DMS79 treated with DMSO at 0.1 percent for 48 hours (cell line): ENCODE measurements at regions not wholly inside any gene's neighbourhood (a gene's known extent, or its start where the extent isn't known, plus 50 kb on each side); places are given as distances from the start of the nearest gene placed in this dataset.
"Not testable (repeated sequence)": the region's sequence is repeated elsewhere in the genome, so short reads cannot be mapped to it uniquely, and the experiment has no call there.

Source experiments
- DNase-seq: peaks from one replicate; lab custom pipeline; 2025; lab: John Stamatoyannopoulos, UW

DNA sequence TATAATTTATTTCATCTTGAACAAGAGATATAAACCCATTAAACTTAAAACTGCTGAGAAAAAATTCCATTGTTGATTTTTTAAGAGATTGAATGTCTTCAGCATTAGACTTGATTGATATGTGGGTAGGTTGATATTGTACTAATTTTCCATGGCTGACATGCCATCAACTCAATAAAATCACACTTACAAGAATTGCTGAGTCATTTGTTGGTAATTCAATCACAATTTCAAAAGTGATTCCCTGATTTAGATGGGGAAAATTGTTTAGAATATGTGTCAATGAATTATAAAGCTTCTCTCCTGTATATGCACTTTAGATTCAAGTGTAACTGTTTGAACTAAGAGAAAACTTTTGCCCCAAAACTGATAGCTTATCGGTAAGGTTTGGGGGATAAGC lies 223.5 kb upstream of the NCAM2 start:
- no peak for DNase-seq

DNA sequence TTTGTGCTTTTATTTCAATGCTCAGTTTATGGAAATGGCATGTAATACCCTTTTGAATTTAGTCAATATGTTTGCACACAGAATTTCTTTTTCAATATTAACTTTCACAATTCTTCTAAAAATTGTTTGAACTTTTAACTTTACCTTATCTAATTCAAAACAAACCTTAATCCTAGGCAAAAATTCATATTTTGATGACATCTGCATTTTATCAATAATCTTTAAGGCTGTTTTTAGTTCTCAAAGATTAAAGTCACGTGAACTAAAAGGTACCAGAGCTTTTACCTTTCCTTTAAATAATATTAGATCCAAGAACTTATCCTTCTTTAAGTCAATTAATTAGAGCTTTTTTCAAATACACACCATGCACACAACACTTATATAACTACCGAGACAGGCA lies 218.9 kb upstream of the NCAM2 start:
- DNase-seq = no peak

- no peak for DNase-seq
Measured at GRCh38 chr21:20783611-20784010, 214.6 kb upstream of the NCAM2 start.

DNA sequence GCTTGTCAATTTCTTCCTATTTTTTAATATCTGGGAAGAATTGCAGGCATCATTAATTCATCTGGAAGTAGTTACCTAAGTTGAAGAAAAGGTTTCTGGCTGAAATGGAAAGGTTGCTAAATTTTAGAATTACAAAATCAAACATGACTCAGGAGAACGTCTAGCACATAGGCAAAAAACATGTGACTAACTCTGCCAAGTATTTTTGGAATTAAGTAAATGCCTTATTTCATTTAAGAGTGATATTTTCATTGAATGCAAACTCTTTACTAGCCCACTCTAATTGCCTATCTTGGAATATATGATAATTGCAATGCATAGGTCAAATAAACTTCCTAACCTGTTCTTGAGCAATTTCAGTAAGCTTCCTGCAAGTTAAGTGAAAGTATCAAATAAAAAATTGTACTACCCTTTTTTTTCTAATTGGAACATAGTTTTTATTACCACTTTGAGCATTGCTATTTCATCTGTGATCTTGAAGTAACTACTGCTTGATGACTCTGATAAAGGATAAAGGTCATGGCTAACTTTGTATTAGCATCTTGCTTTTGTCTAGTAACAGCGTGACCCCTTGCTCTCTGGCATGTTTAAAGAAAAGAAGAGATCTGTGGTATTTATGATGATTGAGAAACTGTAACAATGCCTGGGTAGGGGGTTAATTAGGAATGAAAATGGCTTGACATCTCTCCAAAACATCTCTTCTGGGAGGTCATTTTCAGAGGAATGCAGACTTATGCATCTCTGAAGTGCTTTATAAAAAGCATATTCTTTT lies 208.3 kb upstream of the NCAM2 start:
- DNase-seq = no peak

- DNase-seq = no peak
Measured at GRCh38 chr21:20800106-20800505, 198.1 kb upstream of the NCAM2 start.

- no peak for DNase-seq
Measured at GRCh38 chr21:20802201-20802600, 196.0 kb upstream of the NCAM2 start.

- no peak for DNase-seq
Measured at GRCh38 chr21:20802631-20803260, 195.5 kb upstream of the NCAM2 start.

- DNase-seq = no peak
Measured at GRCh38 chr21:20811702-20812101, 186.5 kb upstream of the NCAM2 start.

GRCh38 chr21:20814090-20814489 lies 184.1 kb upstream of the NCAM2 start:
- no peak for DNase-seq

GRCh38 chr21:20822666-20823065 lies 175.5 kb upstream of the NCAM2 start:
- DNase-seq = no peak

DNA sequence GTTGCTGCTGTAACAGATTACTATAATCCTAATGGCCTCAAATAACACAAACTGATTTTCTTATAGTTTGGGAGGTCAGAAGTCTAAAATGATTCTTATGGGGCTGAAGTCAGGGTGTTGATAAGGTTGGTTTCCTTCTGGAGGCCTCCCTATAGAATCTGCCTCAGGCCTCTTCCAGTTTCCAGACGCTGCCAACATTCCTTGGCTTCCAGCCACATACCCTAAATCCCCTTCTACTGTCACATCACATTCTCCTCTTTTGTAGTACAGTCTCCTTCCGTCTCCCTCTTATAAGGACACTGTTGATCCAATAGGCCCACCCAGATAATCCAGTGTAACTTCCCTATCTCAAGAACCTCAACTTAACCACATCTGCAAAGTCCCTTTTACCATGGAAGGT lies 145.3 kb upstream of the NCAM2 start:
- DNase-seq = no peak

- no peak for DNase-seq
Measured at GRCh38 chr21:20856926-20857325, 141.3 kb upstream of the NCAM2 start.

GRCh38 chr21:20874202-20874601 lies 124.0 kb upstream of the NCAM2 start:
- no peak for DNase-seq

DNA sequence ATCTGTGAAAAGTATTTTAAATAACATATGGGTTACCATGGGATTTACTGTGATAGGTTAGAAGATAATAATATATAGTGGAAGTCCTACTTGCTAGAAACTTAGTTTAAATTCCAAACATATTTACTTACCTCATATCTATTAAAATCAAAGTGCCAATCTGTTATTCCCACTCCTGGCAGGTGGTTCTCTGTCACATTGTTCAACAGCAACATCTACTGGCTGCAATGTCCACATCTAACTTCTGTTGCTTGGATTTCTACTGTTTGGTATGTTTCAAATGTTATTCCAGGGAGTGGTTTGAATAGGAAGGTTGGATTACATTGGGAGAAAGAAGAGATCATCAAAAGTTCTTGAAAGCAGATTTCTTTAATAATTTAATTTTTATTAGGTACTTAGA lies 122.5 kb upstream of the NCAM2 start:
- no peak for DNase-seq

- no peak for DNase-seq
Measured at GRCh38 chr21:20877976-20878375, 120.2 kb upstream of the NCAM2 start.

GRCh38 chr21:20882462-20883407 lies 115.5 kb upstream of the NCAM2 start:
- DNase-seq = no peak

DNA sequence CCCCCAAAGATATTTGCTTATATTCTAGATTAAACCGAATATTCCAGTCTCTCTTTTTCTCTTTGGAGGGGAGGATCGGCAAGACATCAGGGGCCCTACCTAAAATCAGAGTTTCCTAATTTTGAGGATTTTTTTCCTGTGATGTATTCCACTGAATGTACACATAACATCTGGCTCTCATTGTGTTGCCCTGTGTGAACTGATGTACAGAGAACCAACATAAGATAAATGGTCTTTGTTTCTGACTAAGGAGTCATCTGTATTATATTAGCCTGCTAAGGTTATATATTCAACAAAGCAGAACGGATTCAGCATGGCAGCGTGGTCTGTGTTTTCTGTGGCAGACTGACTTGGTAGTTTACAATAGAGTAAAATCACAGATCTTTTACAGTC lies 114.8 kb upstream of the NCAM2 start:
- no peak for DNase-seq

GRCh38 chr21:20902511-20902910 lies 95.7 kb upstream of the NCAM2 start:
- DNase-seq = no peak

DNA sequence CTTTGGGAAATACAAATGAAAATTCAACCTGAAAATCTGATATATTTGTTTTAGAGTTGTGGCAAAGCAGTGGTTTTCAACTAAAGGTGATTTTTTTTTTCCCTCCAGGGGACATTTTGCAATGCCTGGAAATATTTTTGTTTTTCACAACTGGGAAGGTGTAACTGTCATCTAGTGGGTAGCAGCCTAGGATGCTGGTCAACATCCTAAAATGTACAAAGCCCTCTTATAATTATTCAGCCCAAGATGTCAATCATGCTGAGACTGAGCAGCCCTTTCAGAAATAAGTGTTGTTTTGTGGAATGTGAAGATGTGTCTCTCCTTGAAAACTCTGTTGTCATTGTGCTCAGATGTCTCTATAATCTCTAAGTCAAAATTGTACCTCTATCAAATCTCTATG lies 95.2 kb upstream of the NCAM2 start:
- DNase-seq = no peak

- not testable (repeated sequence) for DNase-seq
Measured at GRCh38 chr21:20927555-20927954, 70.7 kb upstream of the NCAM2 start.

DNA sequence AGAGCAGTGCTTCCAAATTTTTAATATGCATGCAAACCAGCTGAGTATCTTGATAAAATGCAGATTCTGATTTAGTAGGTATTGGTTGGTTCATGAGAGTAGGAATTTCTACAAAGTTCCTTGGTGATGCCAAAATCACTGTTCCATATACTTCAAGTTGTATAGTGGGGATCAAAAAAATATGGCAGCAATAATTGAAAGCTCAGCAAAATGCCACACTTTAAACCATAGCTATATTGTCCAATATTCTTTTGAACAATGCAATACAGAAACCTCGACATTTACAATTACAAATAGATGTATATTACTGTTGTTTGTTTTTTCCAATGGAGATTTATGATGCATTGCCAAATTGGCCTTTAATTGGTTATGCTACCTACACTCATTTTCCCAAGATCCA lies 55.7 kb upstream of the NCAM2 start:
- DNase-seq = no peak

DNA sequence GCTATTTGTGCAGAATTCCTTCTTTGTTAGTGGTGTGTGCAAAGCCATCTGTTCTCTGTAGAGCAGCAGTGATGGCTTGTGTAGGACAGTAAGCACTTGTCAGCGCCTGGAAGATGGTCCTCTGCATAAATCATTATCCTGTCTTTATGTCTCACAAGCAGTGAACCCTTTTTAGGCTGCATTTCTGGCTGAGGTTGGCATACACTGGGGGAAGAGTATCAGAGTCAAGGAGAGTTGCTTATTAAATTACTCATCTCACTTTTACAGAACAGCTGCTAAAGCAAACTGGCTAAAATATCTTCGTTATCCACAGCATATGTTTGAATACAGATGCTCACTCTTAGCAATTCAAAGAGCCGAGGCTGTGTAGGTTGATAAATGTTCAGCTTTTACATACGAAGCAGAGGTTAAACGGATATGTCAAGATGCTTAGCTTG lies 54.6 kb upstream of the NCAM2 start:
- DNase-seq = no peak

- no peak for DNase-seq
Measured at GRCh38 chr21:20944139-20944538, 54.1 kb upstream of the NCAM2 start.
